ENCODE measurements at regions not wholly inside any gene's neighbourhood (a gene's known extent, or its start where the extent isn't known, plus 50 kb on each side); places are given as distances from the start of the nearest gene placed in this dataset.

- no peak for TF ChIP-seq HEYL (CRISPR knock-in tag; IDR thresholded peaks at IDR 0.05)
- TF ChIP-seq MYC (IDR thresholded peaks at IDR 0.05; ENCODE audit: borderline replicate concordance, low read length): no peak
- TF ChIP-seq, protein P1, sequence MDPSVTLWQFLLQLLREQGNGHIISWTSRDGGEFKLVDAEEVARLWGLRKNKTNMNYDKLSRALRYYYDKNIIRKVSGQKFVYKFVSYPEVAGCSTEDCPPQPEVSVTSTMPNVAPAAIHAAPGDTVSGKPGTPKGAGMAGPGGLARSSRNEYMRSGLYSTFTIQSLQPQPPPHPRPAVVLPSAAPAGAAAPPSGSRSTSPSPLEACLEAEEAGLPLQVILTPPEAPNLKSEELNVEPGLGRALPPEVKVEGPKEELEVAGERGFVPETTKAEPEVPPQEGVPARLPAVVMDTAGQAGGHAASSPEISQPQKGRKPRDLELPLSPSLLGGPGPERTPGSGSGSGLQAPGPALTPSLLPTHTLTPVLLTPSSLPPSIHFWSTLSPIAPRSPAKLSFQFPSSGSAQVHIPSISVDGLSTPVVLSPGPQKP (IDR thresholded peaks at IDR 0.05; ENCODE audit: low read depth, low read length): no peak
- no peak for TF ChIP-seq MAX (IDR thresholded peaks at IDR 0.05)
- no peak for TF ChIP-seq POLR2A (IDR thresholded peaks at IDR 0.05; ENCODE audit: low read length)
- TF ChIP-seq RAD21 (conservative IDR thresholded peaks at IDR 0.05 in 1 of 2, IDR thresholded peaks at IDR 0.05 in 1 of 2): no peak
- TF ChIP-seq, protein P2, sequence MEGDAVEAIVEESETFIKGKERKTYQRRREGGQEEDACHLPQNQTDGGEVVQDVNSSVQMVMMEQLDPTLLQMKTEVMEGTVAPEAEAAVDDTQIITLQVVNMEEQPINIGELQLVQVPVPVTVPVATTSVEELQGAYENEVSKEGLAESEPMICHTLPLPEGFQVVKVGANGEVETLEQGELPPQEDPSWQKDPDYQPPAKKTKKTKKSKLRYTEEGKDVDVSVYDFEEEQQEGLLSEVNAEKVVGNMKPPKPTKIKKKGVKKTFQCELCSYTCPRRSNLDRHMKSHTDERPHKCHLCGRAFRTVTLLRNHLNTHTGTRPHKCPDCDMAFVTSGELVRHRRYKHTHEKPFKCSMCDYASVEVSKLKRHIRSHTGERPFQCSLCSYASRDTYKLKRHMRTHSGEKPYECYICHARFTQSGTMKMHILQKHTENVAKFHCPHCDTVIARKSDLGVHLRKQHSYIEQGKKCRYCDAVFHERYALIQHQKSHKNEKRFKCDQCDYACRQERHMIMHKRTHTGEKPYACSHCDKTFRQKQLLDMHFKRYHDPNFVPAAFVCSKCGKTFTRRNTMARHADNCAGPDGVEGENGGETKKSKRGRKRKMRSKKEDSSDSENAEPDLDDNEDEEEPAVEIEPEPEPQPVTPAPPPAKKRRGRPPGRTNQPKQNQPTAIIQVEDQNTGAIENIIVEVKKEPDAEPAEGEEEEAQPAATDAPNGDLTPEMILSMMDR (IDR thresholded peaks at IDR 0.05): no peak
- no peak for TF ChIP-seq ATOH8 (CRISPR knock-in tag; IDR thresholded peaks at IDR 0.05; ENCODE audit: low read depth)
- TF ChIP-seq CBX2 (IDR thresholded peaks at IDR 0.05; ENCODE audit: borderline replicate concordance, low read depth): no peak
- TF ChIP-seq EP300 (IDR thresholded peaks at IDR 0.05): no peak
- no peak for TF ChIP-seq CEBPB (IDR thresholded peaks at IDR 0.05)
- no peak for TF ChIP-seq PBX3 (IDR thresholded peaks at IDR 0.05)
- no peak for TF ChIP-seq HDAC2 (IDR thresholded peaks at IDR 0.05)
Measured at GRCh38 chr6:142530566-142530965, 228.8 kb downstream of the ADGRG6 start.
